ENCODE measurements at regions not wholly inside any gene's neighbourhood (a gene's known extent, or its start where the extent isn't known, plus 50 kb on each side); places are given as distances from the start of the nearest gene placed in this dataset.

- H3K4me3 ChIP-seq, result no peak overlapping the region
- H3K36me3 ChIP-seq, result no peaks in the 10 kb centered on the region
- ATAC-seq (ENCODE audit: insufficient number of reproducible peaks, low FRiP score, low read depth), result no peak
- no peaks in the 10 kb centered on the region for H3K27me3 ChIP-seq (replicated peaks; ENCODE audit: insufficient read depth)
- H3K9me3 ChIP-seq, result no peaks in the 10 kb centered on the region
- DNase-seq (ENCODE audit: low spot score), result no peak
- H3K27ac ChIP-seq, result no peak overlapping the region
- peaks cover 10 to 12% of the 10 kb centered on the region in 2 donors for H3K4me1 ChIP-seq (ENCODE audit: control insufficient read depth in 1 of 2, low read depth in 2 of 2)
- TF ChIP-seq CTCF (IDR thresholded peaks at IDR 0.05), result no peak
Measured at GRCh38 chr2:149739171-149739882, 151.8 kb upstream of the MMADHC start.

GRCh38 chr2:149738767-149739166 is 151.2 kb upstream of the MMADHC start:
- DNase-seq (ENCODE audit: low spot score), result no peak
- no peak for ATAC-seq (ENCODE audit: insufficient number of reproducible peaks, low FRiP score, low read depth)
- no peak overlapping the region for H3K4me3 ChIP-seq
- TF ChIP-seq CTCF (IDR thresholded peaks at IDR 0.05), result no peak
- no peak overlapping the region for H3K27ac ChIP-seq
- no peaks in the 10 kb centered on the region for H3K27me3 ChIP-seq (replicated peaks; ENCODE audit: insufficient read depth)
- H3K9me3 ChIP-seq, result no peaks in the 10 kb centered on the region
- no peaks in the 10 kb centered on the region for H3K36me3 ChIP-seq
- H3K4me1 ChIP-seq (ENCODE audit: control insufficient read depth in 1 of 2, low read depth in 2 of 2), result peaks cover 13 to 18% of the 10 kb centered on the region in 2 donors

- Histone ChIP-seq H3K4me3 (no peak overlapping the region), H3K27ac (no peak overlapping the region), H3K4me1 (ENCODE audit: control insufficient read depth in 1 of 2, low read depth in 2 of 2) (peaks cover 13 to 18% of the 10 kb centered on the region in 2 donors), H3K9me3 (no peaks in the 10 kb centered on the region), H3K36me3 (no peaks in the 10 kb centered on the region), H3K27me3 (replicated peaks; ENCODE audit: insufficient read depth) (no peaks in the 10 kb centered on the region)
- no peak for TF ChIP-seq CTCF (IDR thresholded peaks at IDR 0.05)
- DNase-seq (ENCODE audit: low spot score) (no peak), ATAC-seq (ENCODE audit: insufficient number of reproducible peaks, low FRiP score, low read depth) (no peak)
Measured at GRCh38 chr2:149737896-149738295, 150.3 kb upstream of the MMADHC start.

GRCh38 chr2:149735237-149735958 is 147.8 kb upstream of the MMADHC start:
- Histone ChIP-seq H3K27ac (no peak overlapping the region), H3K27me3 (replicated peaks; ENCODE audit: insufficient read depth) (no peaks in the 10 kb centered on the region), H3K4me1 (ENCODE audit: control insufficient read depth in 1 of 2, low read depth in 2 of 2) (peaks cover 13 to 24% of the 10 kb centered on the region in 2 donors), H3K36me3 (no peaks in the 10 kb centered on the region), H3K9me3 (no peaks in the 10 kb centered on the region), H3K4me3 (no peak overlapping the region)
- no peak for DNase-seq (ENCODE audit: low spot score)
- ATAC-seq (ENCODE audit: insufficient number of reproducible peaks, low FRiP score, low read depth), result no peak
- TF ChIP-seq CTCF (IDR thresholded peaks at IDR 0.05), result no peak

GRCh38 chr2:149733936-149734685 is 146.5 kb upstream of the MMADHC start:
- no peaks in the 10 kb centered on the region for H3K36me3 ChIP-seq
- no peak for ATAC-seq (ENCODE audit: insufficient number of reproducible peaks, low FRiP score, low read depth)

More at GRCh38 chr2:149733936-149734685, 146.5 kb upstream of the MMADHC start:
- Histone ChIP-seq H3K9me3 (no peaks in the 10 kb centered on the region), H3K4me1 (ENCODE audit: control insufficient read depth in 1 of 2, low read depth in 2 of 2) (peaks cover 13 to 24% of the 10 kb centered on the region in 2 donors), H3K27ac (no peak overlapping the region), H3K4me3 (no peak overlapping the region), H3K27me3 (replicated peaks; ENCODE audit: insufficient read depth) (no peaks in the 10 kb centered on the region)
- no peak for TF ChIP-seq CTCF (IDR thresholded peaks at IDR 0.05)
- DNase-seq (ENCODE audit: low spot score), result no peak

All from thoracic aorta (tissue), 2 donors.